Neutrophil (primary cell): ENCODE measurements at regions not wholly inside any gene's neighbourhood (a gene's known extent, or its start where the extent isn't known, plus 50 kb on each side); places are given as distances from the start of the nearest gene placed in this dataset.

ENCODE experiments used
- H3K27ac ChIP-seq: fragments of 200-600 bp; sonication (generic); 2 replicates; pipeline ENCODE4 v1.5.1; 2016; ENCODE audit warnings: mild to moderate bottlenecking, moderate library complexity
- H3K27me3 ChIP-seq: fragments of 200-600 bp; sonication (generic); 2 replicates; pipeline ENCODE4 v1.6.0; 2016; ENCODE audit warnings: mild to moderate bottlenecking
- H3K36me3 ChIP-seq: fragments of 200-600 bp; sonication (generic); 2 replicates; pipeline ENCODE4 v1.5.1; 2017
- H3K4me1 ChIP-seq, 2 experiments: fragments of 200-600 bp in 1 of 2; sonication (generic) in 1 of 2; 1 replicate in 1 of 2; 2 replicates in 1 of 2; pipeline versions ENCODE4 v1.5.1 to v1.6.1; 2013 to 2016; ENCODE audit warnings: low read depth in 1 of 2, low read length in 1 of 2, mild to moderate bottlenecking in 1 of 2, moderate library complexity in 1 of 2; ENCODE audit not compliant: control insufficient read depth in 1 of 2, insufficient read depth in 1 of 2
- H3K4me3 ChIP-seq, 2 experiments: fragments of 200-600 bp in 1 of 2; sonication (generic) in 1 of 2; 1 replicate in 1 of 2; 2 replicates in 1 of 2; pipeline ENCODE4 v1.5.1; 2013 to 2016; ENCODE audit warnings: low read depth in 1 of 2, low read length in 1 of 2, mild to moderate bottlenecking in 1 of 2, moderate library complexity in 1 of 2
- H3K9me3 ChIP-seq: fragments of 200-600 bp; sonication (generic); 2 replicates; pipeline ENCODE4 v1.5.1; 2016
- TF ChIP-seq, protein P1 (sequence below): fragments of 200-600 bp; sonication (generic); IDR thresholded peaks from 2 replicates; pipeline ENCODE4 v1.5.1; 2016; ENCODE audit warnings: antibody characterized with exemption

DNA sequence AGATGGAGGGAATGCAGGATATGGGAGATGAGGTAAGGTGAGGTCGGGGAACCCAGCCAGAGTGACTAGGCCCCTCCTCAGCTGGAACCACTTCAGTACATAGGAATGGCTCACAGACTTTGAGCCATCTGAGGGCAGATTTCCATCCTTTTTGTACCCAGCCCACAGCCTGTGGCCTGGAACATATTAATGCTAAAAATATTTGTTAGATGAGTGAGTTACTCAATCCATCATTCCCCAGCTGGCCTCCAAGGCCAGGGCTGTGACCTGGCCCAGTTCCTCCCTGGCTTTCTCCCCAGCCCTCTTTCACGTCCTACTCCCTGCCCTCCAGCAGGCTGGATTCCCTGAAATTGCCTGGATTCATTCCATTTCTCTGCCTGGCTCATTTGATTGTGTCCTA is 57.2 kb upstream of the PRDM11 start:
- H3K4me1 ChIP-seq, result peaks cover 7 to 15% of the 10 kb centered on the region in 2 experiments
- no peak overlapping the region for H3K27ac ChIP-seq

DNA sequence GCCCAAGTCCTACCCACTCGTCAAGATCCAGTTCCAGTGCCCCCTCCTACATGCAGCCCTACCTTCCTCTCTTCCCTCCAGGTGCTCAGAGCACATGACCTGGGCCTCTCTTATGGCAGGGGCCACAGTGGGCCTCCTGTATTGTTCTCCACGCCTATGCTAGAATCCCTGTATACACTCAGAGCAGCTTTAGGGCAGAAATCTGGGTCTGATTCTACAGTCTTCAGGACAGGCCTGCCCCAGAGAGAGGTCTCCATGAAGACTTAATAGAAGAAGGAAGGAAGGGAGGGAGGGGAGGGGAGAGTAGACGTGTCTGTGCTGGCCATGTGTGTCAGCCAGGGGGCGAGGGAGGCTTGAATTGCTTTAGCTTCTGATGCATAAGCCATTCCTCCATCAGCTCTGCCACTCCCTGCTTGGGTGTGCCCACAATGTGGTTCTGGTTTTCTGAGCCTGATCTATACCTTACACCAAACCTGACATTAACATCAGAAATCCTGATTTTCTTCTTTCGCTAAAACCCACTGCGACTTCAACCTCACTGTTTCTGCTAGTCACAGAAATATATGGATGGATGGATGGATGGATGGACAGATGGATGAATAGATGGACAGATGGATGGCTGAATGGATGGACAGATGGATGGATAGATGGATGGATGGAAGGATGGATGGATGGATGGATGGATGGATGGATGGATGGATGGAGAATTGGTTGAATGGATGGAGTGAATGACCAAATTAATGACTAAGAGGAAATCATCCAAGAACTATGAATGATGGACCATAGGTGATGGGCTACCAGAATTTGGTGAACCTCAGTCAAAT is 56.6 kb upstream of the PRDM11 start:
- no peaks in the 10 kb centered on the region for H3K36me3 ChIP-seq
- TF ChIP-seq, protein P1, sequence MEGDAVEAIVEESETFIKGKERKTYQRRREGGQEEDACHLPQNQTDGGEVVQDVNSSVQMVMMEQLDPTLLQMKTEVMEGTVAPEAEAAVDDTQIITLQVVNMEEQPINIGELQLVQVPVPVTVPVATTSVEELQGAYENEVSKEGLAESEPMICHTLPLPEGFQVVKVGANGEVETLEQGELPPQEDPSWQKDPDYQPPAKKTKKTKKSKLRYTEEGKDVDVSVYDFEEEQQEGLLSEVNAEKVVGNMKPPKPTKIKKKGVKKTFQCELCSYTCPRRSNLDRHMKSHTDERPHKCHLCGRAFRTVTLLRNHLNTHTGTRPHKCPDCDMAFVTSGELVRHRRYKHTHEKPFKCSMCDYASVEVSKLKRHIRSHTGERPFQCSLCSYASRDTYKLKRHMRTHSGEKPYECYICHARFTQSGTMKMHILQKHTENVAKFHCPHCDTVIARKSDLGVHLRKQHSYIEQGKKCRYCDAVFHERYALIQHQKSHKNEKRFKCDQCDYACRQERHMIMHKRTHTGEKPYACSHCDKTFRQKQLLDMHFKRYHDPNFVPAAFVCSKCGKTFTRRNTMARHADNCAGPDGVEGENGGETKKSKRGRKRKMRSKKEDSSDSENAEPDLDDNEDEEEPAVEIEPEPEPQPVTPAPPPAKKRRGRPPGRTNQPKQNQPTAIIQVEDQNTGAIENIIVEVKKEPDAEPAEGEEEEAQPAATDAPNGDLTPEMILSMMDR, result no peak
- H3K4me3 ChIP-seq, result no peak overlapping the region
- H3K27ac ChIP-seq, result no peak overlapping the region
- H3K9me3 ChIP-seq, result no peaks in the 10 kb centered on the region
- peaks cover 38% of the 10 kb centered on the region for H3K27me3 ChIP-seq
- H3K4me1 ChIP-seq, result peaks cover 7 to 15% of the 10 kb centered on the region in 2 experiments

More for the DNA sequence above, 57.2 kb upstream of the PRDM11 start:
- Histone ChIP-seq H3K36me3 (no peaks in the 10 kb centered on the region), H3K9me3 (no peaks in the 10 kb centered on the region), H3K4me3 (no peak overlapping the region), H3K27me3 (peaks cover 35% of the 10 kb centered on the region)
- TF ChIP-seq, protein P1, result no peak

DNA sequence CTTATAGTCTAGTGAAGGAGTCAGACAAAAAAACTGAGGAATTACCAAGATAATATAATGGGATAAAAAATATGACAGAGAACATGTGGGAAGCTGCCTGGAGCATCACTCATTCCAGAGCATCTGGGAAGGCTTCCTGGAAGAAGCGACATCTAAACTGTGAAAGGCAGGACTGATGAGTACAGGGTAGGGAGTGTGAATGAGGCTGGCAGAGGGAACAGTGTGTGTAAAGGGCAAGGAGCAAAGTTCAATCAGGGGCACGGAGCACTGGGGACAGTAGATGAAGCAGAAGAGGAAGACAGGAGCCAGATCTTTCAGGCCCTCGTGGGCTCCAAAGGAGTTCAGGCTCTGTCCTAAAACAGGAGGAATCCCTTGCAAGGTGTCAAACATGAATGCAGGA is 55.8 kb upstream of the PRDM11 start:
- no peak overlapping the region for H3K4me3 ChIP-seq
- H3K27me3 ChIP-seq, result peaks cover 42% of the 10 kb centered on the region
- peaks cover 7 to 15% of the 10 kb centered on the region in 2 experiments for H3K4me1 ChIP-seq
- no peak overlapping the region for H3K27ac ChIP-seq
- H3K36me3 ChIP-seq, result no peaks in the 10 kb centered on the region
- H3K9me3 ChIP-seq, result no peaks in the 10 kb centered on the region
- TF ChIP-seq, protein P1, result no peak

DNA sequence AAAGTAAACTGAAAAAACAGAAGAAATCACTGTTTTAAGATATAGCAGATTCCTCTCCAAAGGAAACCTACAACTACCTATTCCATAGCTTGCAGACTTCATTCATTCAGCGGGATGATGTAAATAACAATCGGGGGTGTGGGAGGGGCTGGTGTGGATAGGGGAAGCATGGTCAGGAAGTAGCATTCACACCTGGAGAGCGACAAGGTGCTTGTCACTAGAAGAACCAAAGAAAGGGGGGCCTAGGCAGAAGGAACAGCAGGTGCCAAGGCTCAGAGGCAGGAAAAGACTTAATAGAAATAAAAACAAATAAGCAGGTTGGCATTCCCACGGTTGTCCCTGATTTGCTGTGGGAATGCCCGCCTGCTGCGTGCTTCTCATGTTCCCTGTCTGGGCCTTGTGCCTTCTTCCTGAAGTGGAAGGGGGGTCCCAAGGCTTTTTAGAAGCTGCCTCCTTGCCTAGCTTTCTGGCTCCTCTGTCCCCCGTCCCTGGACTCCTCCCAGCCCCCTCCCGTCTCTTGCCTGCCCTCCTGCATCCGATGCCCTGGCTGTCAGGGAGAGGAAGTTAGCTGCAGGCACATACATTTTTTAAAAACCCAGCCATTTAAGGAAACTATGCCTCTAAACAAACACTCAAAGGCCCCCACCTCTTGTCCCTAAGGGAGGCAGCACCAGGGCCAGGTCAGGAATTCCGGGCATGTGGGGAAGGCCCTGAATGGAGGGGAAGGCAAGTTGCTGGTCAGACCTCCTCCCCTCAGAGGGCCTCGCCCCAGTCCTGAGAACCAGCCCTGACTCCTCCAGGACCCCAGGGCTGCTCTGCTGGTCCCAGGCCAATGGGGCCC is 54.7 kb upstream of the PRDM11 start:
- H3K4me3 ChIP-seq, result no peak overlapping the region
- H3K4me1 ChIP-seq, result peaks cover 7 to 15% of the 10 kb centered on the region in 2 experiments
- H3K27ac ChIP-seq, result no peak overlapping the region
- H3K9me3 ChIP-seq, result no peaks in the 10 kb centered on the region
- H3K27me3 ChIP-seq, result peaks cover 47% of the 10 kb centered on the region
- TF ChIP-seq, protein P1, result no peak
- no peaks in the 10 kb centered on the region for H3K36me3 ChIP-seq

DNA sequence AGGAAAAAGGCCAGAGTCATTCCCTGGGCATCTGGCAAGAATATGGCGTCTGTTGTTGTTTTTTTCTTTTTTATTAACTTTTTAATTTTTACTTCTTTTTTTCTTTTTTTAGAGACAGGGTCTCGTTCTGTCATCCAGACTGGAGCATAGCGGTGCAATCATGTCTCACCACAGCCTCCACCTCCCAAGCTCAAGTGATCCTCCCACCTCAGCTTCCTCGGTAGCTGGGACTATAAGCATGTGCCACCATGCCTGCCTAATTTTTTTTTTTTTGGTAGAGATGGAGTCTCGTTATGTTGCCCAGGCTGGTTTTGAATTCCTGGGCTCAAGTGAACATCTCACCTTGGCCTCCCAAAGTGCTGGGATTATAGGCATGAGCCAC is 54.0 kb upstream of the PRDM11 start:
- no peaks in the 10 kb centered on the region for H3K9me3 ChIP-seq
- H3K4me3 ChIP-seq, result no peak overlapping the region
- TF ChIP-seq, protein P1, result no peak
- H3K36me3 ChIP-seq, result no peaks in the 10 kb centered on the region
- peaks cover 51% of the 10 kb centered on the region for H3K27me3 ChIP-seq
- H3K27ac ChIP-seq, result no peak overlapping the region
- peaks cover 7 to 15% of the 10 kb centered on the region in 2 experiments for H3K4me1 ChIP-seq
